ENCODE measurements at regions not wholly inside any gene's neighbourhood (a gene's known extent, or its start where the extent isn't known, plus 50 kb on each side); places are given as distances from the start of the nearest gene placed in this dataset.
A peak's percentile ranks its signal among the peaks of the same experiment; 100 is the strongest.

- DNase-seq (ENCODE audit: low spot score), result peak; percentile 39
Observed at GRCh38 chr12:68559246-68559645, 51.5 kb upstream of the RAP1B start.

DNA sequence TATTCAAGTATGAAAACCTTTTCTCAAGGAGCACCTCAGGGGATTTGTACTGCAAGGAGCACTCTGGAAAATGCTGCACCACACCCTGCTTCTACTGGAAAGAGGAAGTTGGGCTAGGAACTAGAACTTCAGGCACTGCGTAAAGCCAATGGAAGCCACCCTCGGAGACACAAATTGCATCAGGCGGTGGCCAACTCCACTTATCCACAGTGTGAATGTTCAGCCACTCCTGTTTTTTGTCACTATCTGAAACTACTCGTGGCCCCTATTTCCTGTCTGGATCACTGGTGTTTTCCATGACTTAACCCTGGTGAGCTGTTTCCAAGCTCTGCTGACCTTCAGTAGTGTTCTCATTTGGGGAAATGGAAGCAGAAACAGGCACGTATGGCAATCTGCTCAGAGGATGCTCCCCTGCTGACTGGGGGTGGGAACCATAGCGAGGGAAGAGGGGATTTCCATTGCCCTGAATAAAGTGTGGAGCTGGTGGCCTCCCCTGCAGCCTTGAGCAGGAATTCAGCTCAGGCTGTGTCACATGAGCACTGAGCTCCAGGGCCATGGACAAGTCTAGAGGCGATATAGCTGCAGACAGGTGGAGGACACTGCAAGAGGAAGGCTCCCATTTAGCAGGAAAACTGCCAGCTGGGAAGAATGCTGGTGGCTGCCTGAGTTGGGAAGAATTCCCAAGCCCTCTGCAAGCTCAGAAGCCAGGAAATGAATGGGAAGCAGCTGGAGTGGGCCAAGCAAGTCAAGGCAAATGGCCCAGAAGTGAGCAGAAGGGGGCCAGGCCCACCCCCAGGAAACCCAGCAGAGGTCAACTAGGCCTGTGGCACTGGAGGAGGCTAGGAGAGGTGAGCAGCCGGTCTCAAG is 50.5 kb upstream of the RAP1B start:
- no peak for DNase-seq (ENCODE audit: low spot score)

DNA sequence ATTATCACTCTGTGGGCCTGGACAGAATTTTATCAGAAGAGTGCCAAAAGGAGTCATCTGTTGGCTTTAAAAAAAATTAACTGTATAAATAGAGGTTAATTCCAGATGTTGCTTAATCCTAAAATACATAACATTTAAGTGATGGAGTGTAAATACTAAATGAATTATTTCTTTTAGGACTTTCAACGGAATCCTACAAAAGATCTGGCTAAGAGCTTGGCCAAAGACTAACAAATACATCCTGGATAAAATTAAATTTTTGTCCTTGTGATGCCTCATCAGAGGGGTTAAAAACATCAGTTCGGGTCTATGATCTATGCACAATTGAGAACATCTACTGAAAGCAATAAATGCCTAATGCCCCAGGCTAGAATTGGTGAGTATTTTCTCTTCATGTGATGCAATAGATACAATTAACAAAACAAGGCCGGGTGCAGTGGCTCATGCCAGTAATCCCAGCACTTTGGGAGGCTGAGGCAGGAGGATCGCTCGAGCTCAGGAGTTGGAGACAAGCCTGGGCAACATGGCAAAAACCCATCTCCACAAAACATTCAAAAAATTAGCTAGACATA is 49.8 kb upstream of the RAP1B start:
- no peak for DNase-seq (ENCODE audit: low spot score)
